NB4 (cell line): ENCODE measurements at regions not wholly inside any gene's neighbourhood (a gene's known extent, or its start where the extent isn't known, plus 50 kb on each side); places are given as distances from the start of the nearest gene placed in this dataset.

Source experiments
- CTCF ChIP-seq: IDR thresholded peaks from one replicate; pipeline ENCODE4 v1.5.1; 2012; ENCODE audit warnings: low read depth, low read length
- POLR2A ChIP-seq: IDR thresholded peaks from 2 replicates; pipeline ENCODE4 v1.6.1; 2011; ENCODE audit warnings: mild to moderate bottlenecking; ENCODE audit not compliant: insufficient read length; ENCODE audit errors: extremely low read depth
- TF ChIP-seq, protein P1 (sequence below): IDR thresholded peaks from 2 replicates; pipeline ENCODE4 v1.6.1; 2011; ENCODE audit warnings: low read depth, low read length

DNA sequence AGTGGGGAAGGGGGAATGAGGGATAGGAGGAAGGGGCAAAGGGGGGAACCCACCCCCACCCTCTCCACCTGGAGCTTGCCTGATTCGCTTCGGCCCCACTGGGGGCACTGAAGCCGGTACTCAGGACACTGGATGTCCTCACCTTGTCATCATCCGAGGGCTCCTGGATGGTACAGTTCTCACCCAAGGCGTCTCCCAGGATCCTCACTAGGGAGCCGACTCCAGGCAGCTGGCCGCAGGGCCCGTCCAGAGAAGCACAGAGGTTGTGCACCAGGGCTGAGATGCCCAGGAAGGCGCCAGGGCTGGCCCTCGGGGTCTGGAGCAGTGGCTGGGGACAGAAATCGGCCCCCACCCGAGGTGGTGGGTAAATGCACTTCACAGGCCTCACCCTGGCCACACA, 92.3 kb downstream of the LITAF start:
- no peak for TF ChIP-seq POLR2A
- TF ChIP-seq, protein P1, sequence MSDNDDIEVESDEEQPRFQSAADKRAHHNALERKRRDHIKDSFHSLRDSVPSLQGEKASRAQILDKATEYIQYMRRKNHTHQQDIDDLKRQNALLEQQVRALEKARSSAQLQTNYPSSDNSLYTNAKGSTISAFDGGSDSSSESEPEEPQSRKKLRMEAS: no peak
- TF ChIP-seq CTCF: no peak
